ENCODE measurements at regions not wholly inside any gene's neighbourhood (a gene's known extent, or its start where the extent isn't known, plus 50 kb on each side); places are given as distances from the start of the nearest gene placed in this dataset.
"Not testable (repeated sequence)": the region's sequence is repeated elsewhere in the genome, so short reads cannot be mapped to it uniquely, and the experiment has no call there.

DNA sequence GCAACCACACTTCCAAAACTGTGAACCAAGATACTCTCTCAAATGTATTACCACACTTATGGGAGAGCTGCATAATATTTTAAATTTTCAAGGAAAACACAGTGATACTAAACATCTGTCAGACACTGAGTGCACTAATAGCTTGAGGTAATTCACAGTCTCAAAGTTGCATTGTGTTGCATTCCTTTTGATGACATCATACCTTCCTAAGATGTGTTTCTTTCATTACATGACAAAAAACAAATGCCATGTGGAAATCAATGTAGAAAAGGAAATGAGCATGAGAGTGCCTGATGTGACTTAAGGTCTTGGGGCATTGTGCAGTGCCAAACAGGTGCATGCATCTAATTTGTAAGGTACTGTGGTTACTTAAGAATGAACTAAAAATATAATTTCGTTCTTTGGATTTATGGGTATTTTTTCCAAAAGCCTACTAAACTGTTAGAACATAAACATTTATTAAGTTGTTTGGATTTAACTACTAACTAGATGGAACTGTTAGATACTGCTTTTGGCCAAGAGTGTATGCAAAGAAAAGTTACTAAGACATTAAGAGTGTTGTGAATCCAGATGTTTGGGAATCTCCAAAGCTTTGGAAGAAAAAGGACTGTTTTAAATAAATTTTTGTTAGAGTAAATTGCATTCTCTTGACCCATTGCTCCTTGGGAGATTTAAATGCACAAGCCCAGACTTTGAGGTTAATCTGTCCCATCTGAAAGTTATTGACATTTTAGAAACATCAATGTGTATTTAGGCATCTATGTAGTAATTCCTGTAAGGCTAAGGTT is 496.2 kb upstream of the SEMA3D start:
- Histone ChIP-seq H3K9me3 (ENCODE audit: control insufficient read depth in 1 of 2, low read length in 2 of 2) (no peaks in the 10 kb centered on the region), H3K9ac (ENCODE audit: low read depth in 1 of 2, low read length in 2 of 2) (no peak overlapping the region), H3K27ac (ENCODE audit: low read depth, low read length) (no peak overlapping the region), H3K4me3 (ENCODE audit: low read depth in 1 of 2, low read length in 2 of 2) (no peak overlapping the region), H3K36me3 (ENCODE audit: control insufficient read depth in 1 of 2, insufficient read depth in 2 of 2, low read length in 2 of 2) (no peaks in the 10 kb centered on the region), H3K27me3 (ENCODE audit: control insufficient read depth in 1 of 2, insufficient read depth in 2 of 2, low read length in 2 of 2) (no peaks in the 10 kb centered on the region), H3K4me1 (ENCODE audit: control insufficient read depth in 1 of 2, insufficient read depth in 2 of 2, low read length in 2 of 2) (no peaks in the 10 kb centered on the region)

DNA sequence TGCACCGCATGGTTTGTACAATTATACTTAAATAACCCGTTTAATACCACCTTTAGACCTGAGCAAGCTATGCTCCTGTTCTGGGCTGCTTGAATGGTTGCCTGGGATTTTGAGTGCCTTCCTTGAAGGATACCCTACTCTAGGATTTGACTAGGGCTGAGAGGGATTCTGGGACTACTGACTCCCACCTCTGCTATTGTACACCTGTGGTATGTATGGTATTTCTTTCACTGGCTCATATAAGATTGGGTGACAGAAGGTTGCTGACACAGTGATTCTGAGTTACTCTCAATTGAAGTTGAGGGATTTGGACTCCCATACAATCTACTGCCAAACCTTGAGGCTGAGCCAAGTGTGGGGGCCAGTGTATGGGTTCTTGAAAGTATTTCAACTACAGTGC is 494.4 kb upstream of the SEMA3D start:
- no peaks in the 10 kb centered on the region for H3K9me3 ChIP-seq (ENCODE audit: control insufficient read depth in 1 of 2, low read length in 2 of 2)
- H3K36me3 ChIP-seq (ENCODE audit: control insufficient read depth in 1 of 2, insufficient read depth in 2 of 2, low read length in 2 of 2) = no peaks in the 10 kb centered on the region
- no peaks in the 10 kb centered on the region for H3K4me1 ChIP-seq (ENCODE audit: control insufficient read depth in 1 of 2, insufficient read depth in 2 of 2, low read length in 2 of 2)
- H3K27me3 ChIP-seq (ENCODE audit: control insufficient read depth in 1 of 2, insufficient read depth in 2 of 2, low read length in 2 of 2) = no peaks in the 10 kb centered on the region
- H3K9ac ChIP-seq (ENCODE audit: low read depth in 1 of 2, low read length in 2 of 2) = no peak overlapping the region
- H3K27ac ChIP-seq (ENCODE audit: low read depth, low read length) = no peak overlapping the region
- no peak overlapping the region for H3K4me3 ChIP-seq (ENCODE audit: low read depth in 1 of 2, low read length in 2 of 2)

- H3K27ac ChIP-seq (ENCODE audit: low read depth, low read length); H3K9me3 ChIP-seq (ENCODE audit: control insufficient read depth in 1 of 2, low read length in 2 of 2); H3K9ac ChIP-seq (ENCODE audit: low read depth in 1 of 2, low read length in 2 of 2); H3K4me1 ChIP-seq (ENCODE audit: control insufficient read depth in 1 of 2, insufficient read depth in 2 of 2, low read length in 2 of 2); H3K4me3 ChIP-seq (ENCODE audit: low read depth in 1 of 2, low read length in 2 of 2); H3K36me3 ChIP-seq (ENCODE audit: control insufficient read depth in 1 of 2, insufficient read depth in 2 of 2, low read length in 2 of 2); H3K27me3 ChIP-seq (ENCODE audit: control insufficient read depth in 1 of 2, insufficient read depth in 2 of 2, low read length in 2 of 2): not testable (repeated sequence)
Measured at GRCh38 chr7:85675093-85675492, 488.2 kb upstream of the SEMA3D start.

- Histone ChIP-seq H3K4me1 (ENCODE audit: control insufficient read depth in 1 of 2, insufficient read depth in 2 of 2, low read length in 2 of 2) (no peaks in the 10 kb centered on the region), H3K9ac (ENCODE audit: low read depth in 1 of 2, low read length in 2 of 2) (no peak overlapping the region), H3K27ac (ENCODE audit: low read depth, low read length) (no peak overlapping the region), H3K27me3 (ENCODE audit: control insufficient read depth in 1 of 2, insufficient read depth in 2 of 2, low read length in 2 of 2) (no peaks in the 10 kb centered on the region), H3K9me3 (ENCODE audit: control insufficient read depth in 1 of 2, low read length in 2 of 2) (no peaks in the 10 kb centered on the region), H3K4me3 (ENCODE audit: low read depth in 1 of 2, low read length in 2 of 2) (no peak overlapping the region), H3K36me3 (ENCODE audit: control insufficient read depth in 1 of 2, insufficient read depth in 2 of 2, low read length in 2 of 2) (no peaks in the 10 kb centered on the region)
Measured at GRCh38 chr7:85673876-85674275, 487.0 kb upstream of the SEMA3D start.

DNA sequence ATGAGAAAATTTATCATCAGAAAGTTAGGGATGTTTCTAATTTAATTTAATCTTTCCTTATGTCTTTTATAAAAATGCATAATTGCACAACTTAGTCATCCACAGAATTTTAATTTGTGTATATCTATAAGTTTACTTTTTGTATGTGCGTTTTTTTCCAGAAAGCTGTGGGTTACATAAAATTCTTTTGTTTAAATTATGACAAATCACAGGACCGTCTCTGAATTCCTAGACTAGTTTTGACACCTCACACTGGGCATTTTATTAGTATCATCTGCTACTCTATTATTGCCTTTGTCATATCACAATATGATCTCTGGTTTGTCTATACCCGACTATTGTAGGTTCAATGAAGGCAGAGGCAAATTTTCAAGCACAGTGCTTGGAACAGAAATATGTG is 482.4 kb upstream of the SEMA3D start:
- H3K27me3 ChIP-seq (ENCODE audit: control insufficient read depth in 1 of 2, insufficient read depth in 2 of 2, low read length in 2 of 2) = no peaks in the 10 kb centered on the region
- no peaks in the 10 kb centered on the region for H3K4me1 ChIP-seq (ENCODE audit: control insufficient read depth in 1 of 2, insufficient read depth in 2 of 2, low read length in 2 of 2)
- no peak overlapping the region for H3K27ac ChIP-seq (ENCODE audit: low read depth, low read length)
- no peaks in the 10 kb centered on the region for H3K36me3 ChIP-seq (ENCODE audit: control insufficient read depth in 1 of 2, insufficient read depth in 2 of 2, low read length in 2 of 2)
- no peak overlapping the region for H3K9ac ChIP-seq (ENCODE audit: low read depth in 1 of 2, low read length in 2 of 2)
- no peak overlapping the region for H3K4me3 ChIP-seq (ENCODE audit: low read depth in 1 of 2, low read length in 2 of 2)
- no peaks in the 10 kb centered on the region for H3K9me3 ChIP-seq (ENCODE audit: control insufficient read depth in 1 of 2, low read length in 2 of 2)

DNA sequence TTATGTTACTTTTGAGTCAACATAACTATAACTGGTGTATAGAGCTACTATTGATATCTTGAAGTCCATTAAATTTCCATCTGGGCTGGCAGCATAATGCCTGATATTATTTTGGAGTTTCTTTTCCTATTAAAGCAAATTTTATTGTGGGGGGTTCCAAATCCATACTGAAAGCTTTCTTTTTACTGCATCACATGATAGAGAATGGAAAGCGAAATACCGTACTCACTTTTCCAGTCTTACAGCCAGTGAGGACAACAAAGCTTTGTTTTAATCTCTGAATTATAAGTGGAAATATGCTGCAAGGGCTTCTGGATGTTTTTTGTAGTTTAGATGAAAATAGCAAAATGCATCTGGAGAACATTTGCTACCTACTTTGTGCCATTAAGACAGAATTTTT is 477.5 kb upstream of the SEMA3D start:
- Histone ChIP-seq H3K27me3 (ENCODE audit: control insufficient read depth in 1 of 2, insufficient read depth in 2 of 2, low read length in 2 of 2) (no peaks in the 10 kb centered on the region), H3K27ac (ENCODE audit: low read depth, low read length) (no peak overlapping the region), H3K9me3 (ENCODE audit: control insufficient read depth in 1 of 2, low read length in 2 of 2) (no peaks in the 10 kb centered on the region), H3K9ac (ENCODE audit: low read depth in 1 of 2, low read length in 2 of 2) (no peak overlapping the region), H3K4me1 (ENCODE audit: control insufficient read depth in 1 of 2, insufficient read depth in 2 of 2, low read length in 2 of 2) (no peaks in the 10 kb centered on the region), H3K36me3 (ENCODE audit: control insufficient read depth in 1 of 2, insufficient read depth in 2 of 2, low read length in 2 of 2) (no peaks in the 10 kb centered on the region), H3K4me3 (ENCODE audit: low read depth in 1 of 2, low read length in 2 of 2) (no peak overlapping the region)

- no peaks in the 10 kb centered on the region for H3K27me3 ChIP-seq (ENCODE audit: control insufficient read depth in 1 of 2, insufficient read depth in 2 of 2, low read length in 2 of 2)
- no peaks in the 10 kb centered on the region for H3K36me3 ChIP-seq (ENCODE audit: control insufficient read depth in 1 of 2, insufficient read depth in 2 of 2, low read length in 2 of 2)
- no peak overlapping the region for H3K9ac ChIP-seq (ENCODE audit: low read depth in 1 of 2, low read length in 2 of 2)
- no peak overlapping the region for H3K27ac ChIP-seq (ENCODE audit: low read depth, low read length)
- H3K4me3 ChIP-seq (ENCODE audit: low read depth in 1 of 2, low read length in 2 of 2) = no peak overlapping the region
- no peaks in the 10 kb centered on the region for H3K4me1 ChIP-seq (ENCODE audit: control insufficient read depth in 1 of 2, insufficient read depth in 2 of 2, low read length in 2 of 2)
- no peaks in the 10 kb centered on the region for H3K9me3 ChIP-seq (ENCODE audit: control insufficient read depth in 1 of 2, low read length in 2 of 2)
Measured at GRCh38 chr7:85659364-85659763, 472.5 kb upstream of the SEMA3D start.

- Histone ChIP-seq H3K27me3 (ENCODE audit: control insufficient read depth in 1 of 2, insufficient read depth in 2 of 2, low read length in 2 of 2) (no peaks in the 10 kb centered on the region), H3K36me3 (ENCODE audit: control insufficient read depth in 1 of 2, insufficient read depth in 2 of 2, low read length in 2 of 2) (no peaks in the 10 kb centered on the region), H3K4me1 (ENCODE audit: control insufficient read depth in 1 of 2, insufficient read depth in 2 of 2, low read length in 2 of 2) (no peaks in the 10 kb centered on the region), H3K9ac (ENCODE audit: low read depth in 1 of 2, low read length in 2 of 2) (no peak overlapping the region), H3K4me3 (ENCODE audit: low read depth in 1 of 2, low read length in 2 of 2) (no peak overlapping the region), H3K27ac (ENCODE audit: low read depth, low read length) (no peak overlapping the region), H3K9me3 (ENCODE audit: control insufficient read depth in 1 of 2, low read length in 2 of 2) (no peaks in the 10 kb centered on the region)
Measured at GRCh38 chr7:85655252-85655651, 468.4 kb upstream of the SEMA3D start.

DNA sequence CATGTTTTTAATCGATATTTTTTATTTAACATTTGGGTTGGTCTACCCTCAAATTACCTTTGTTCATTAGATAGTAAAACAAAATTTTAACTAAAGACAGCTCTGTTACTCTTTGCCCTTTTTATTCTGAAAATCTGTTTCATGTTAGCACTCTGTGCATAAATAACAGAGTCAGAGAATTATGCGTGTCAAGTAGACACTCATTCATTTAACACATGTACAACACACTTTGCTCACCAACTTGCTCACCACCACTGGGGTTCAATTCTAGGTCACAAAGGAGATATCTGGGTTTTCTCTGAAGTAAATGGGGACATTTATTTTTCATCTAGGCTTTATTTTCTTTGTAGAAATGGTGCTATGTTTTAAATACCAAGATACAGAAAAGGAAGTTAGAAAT is 457.4 kb upstream of the SEMA3D start:
- H3K36me3 ChIP-seq (ENCODE audit: control insufficient read depth in 1 of 2, insufficient read depth in 2 of 2, low read length in 2 of 2) = no peaks in the 10 kb centered on the region
- H3K4me3 ChIP-seq (ENCODE audit: low read depth in 1 of 2, low read length in 2 of 2) = no peak overlapping the region
- no peaks in the 10 kb centered on the region for H3K4me1 ChIP-seq (ENCODE audit: control insufficient read depth in 1 of 2, insufficient read depth in 2 of 2, low read length in 2 of 2)
- H3K27me3 ChIP-seq (ENCODE audit: control insufficient read depth in 1 of 2, insufficient read depth in 2 of 2, low read length in 2 of 2) = no peaks in the 10 kb centered on the region
- no peaks in the 10 kb centered on the region for H3K9me3 ChIP-seq (ENCODE audit: control insufficient read depth in 1 of 2, low read length in 2 of 2)
- no peak overlapping the region for H3K27ac ChIP-seq (ENCODE audit: low read depth, low read length)
- H3K9ac ChIP-seq (ENCODE audit: low read depth in 1 of 2, low read length in 2 of 2) = no peak overlapping the region

DNA sequence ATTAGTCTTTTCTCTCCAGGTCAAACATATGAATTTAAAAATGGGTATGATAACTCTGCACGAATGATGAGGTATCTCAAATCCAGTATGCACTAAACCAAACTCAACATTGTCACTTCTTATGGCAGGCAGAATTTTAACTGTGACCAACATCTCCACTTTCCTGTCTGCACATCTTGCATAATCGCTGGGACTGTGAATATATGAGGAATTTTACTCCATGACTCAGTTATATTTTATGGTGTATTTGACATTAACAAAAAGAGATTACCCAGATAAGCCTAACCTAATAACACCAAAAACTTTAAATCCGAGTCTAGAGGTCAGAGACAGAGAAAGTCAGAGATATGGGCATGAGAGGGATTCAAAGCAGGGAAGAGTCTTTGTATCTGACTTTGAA is 454.5 kb upstream of the SEMA3D start:
- Histone ChIP-seq H3K4me3 (ENCODE audit: low read depth in 1 of 2, low read length in 2 of 2) (no peak overlapping the region), H3K36me3 (ENCODE audit: control insufficient read depth in 1 of 2, insufficient read depth in 2 of 2, low read length in 2 of 2) (no peaks in the 10 kb centered on the region), H3K27me3 (ENCODE audit: control insufficient read depth in 1 of 2, insufficient read depth in 2 of 2, low read length in 2 of 2) (no peaks in the 10 kb centered on the region), H3K27ac (ENCODE audit: low read depth, low read length) (no peak overlapping the region), H3K9ac (ENCODE audit: low read depth in 1 of 2, low read length in 2 of 2) (no peak overlapping the region), H3K9me3 (ENCODE audit: control insufficient read depth in 1 of 2, low read length in 2 of 2) (no peaks in the 10 kb centered on the region), H3K4me1 (ENCODE audit: control insufficient read depth in 1 of 2, insufficient read depth in 2 of 2, low read length in 2 of 2) (no peaks in the 10 kb centered on the region)

DNA sequence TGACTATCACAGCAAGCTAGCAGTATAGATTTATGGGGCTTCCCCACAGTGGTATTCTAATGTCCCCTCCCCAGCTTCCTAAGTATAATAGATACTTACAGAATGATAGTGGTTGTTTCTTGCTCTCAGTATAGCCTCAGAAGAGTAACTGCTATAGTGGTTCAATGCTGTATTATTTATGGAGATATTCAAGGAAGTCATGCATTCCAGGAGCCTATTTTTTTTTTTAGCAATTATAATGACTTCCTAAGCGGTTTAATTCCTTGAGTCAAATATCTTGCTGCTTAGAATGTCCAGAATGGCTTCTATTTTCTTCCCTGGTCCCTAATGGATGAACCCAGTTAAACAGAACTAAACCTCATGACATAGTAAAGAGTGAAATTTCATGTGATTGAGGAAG is 451.5 kb upstream of the SEMA3D start:
- Histone ChIP-seq H3K4me3 (ENCODE audit: low read depth in 1 of 2, low read length in 2 of 2) (no peak overlapping the region), H3K4me1 (ENCODE audit: control insufficient read depth in 1 of 2, insufficient read depth in 2 of 2, low read length in 2 of 2) (no peaks in the 10 kb centered on the region), H3K27ac (ENCODE audit: low read depth, low read length) (no peak overlapping the region), H3K27me3 (ENCODE audit: control insufficient read depth in 1 of 2, insufficient read depth in 2 of 2, low read length in 2 of 2) (no peaks in the 10 kb centered on the region), H3K36me3 (ENCODE audit: control insufficient read depth in 1 of 2, insufficient read depth in 2 of 2, low read length in 2 of 2) (no peaks in the 10 kb centered on the region), H3K9me3 (ENCODE audit: control insufficient read depth in 1 of 2, low read length in 2 of 2) (no peaks in the 10 kb centered on the region), H3K9ac (ENCODE audit: low read depth in 1 of 2, low read length in 2 of 2) (no peak overlapping the region)

All from duodenal mucosa (tissue), 2 donors.